Bronchial epithelial cell (primary cell): ENCODE measurements at regions not wholly inside any gene's neighbourhood (a gene's known extent, or its start where the extent isn't known, plus 50 kb on each side); places are given as distances from the start of the nearest gene placed in this dataset.

Source experiments
- DNase-seq: peaks from one replicate; pipeline ENCODE4 v3.0.0-alpha.2; 2010; ENCODE audit warnings: low read depth
- FAIRE-seq: peaks from 2 replicates; lab custom pipeline; 2011; peaks lifted over from hg19 to GRCh38; lab: Jason Lieb, UNC
- H3K27me3 ChIP-seq: 2 replicates; pipeline ENCODE4 v1.5.1; 2011; ENCODE audit warnings: low read length; ENCODE audit not compliant: control insufficient read depth, insufficient read depth
- H3K36me3 ChIP-seq: 2 replicates; pipeline ENCODE4 v1.5.1; 2011; ENCODE audit warnings: low read length; ENCODE audit not compliant: control insufficient read depth, insufficient read depth
- H3K4me3 ChIP-seq: 2 replicates; pipeline ENCODE4 v1.5.1; 2011; ENCODE audit warnings: mild to moderate bottlenecking, low read depth, low read length, control low read depth
- CTCF ChIP-seq: IDR thresholded peaks from 2 replicates; pipeline ENCODE4 v1.5.1; 2011; ENCODE audit warnings: mild to moderate bottlenecking, moderate library complexity, low read length, control low read depth, inconsistent platforms; ENCODE audit not compliant: insufficient read depth, severe bottlenecking

GRCh38 chr2:75258620-75259019 lies 59.3 kb upstream of the TACR1 start:
- no peak for TF ChIP-seq CTCF
- H3K27me3 ChIP-seq: no peaks in the 10 kb centered on the region
- H3K4me3 ChIP-seq: no peak overlapping the region
- H3K36me3 ChIP-seq: no peaks in the 10 kb centered on the region
- DNase-seq (no peak), FAIRE-seq (no peak)

- FAIRE-seq: no peak
- Histone ChIP-seq H3K27me3 (no peaks in the 10 kb centered on the region), H3K4me3 (no peak overlapping the region), H3K36me3 (no peaks in the 10 kb centered on the region)
- no peak for DNase-seq
- TF ChIP-seq CTCF: no peak
Observed at GRCh38 chr2:75256485-75256884, 57.2 kb upstream of the TACR1 start.

- DNase-seq (no peak), FAIRE-seq (no peak)
- TF ChIP-seq CTCF: no peak
- no peaks in the 10 kb centered on the region for H3K27me3 ChIP-seq
- H3K36me3 ChIP-seq: no peaks in the 10 kb centered on the region
- no peak overlapping the region for H3K4me3 ChIP-seq
Observed at GRCh38 chr2:75253526-75253925, 54.2 kb upstream of the TACR1 start.

GRCh38 chr2:75251896-75252295 lies 52.6 kb upstream of the TACR1 start:
- FAIRE-seq: no peak
- no peaks in the 10 kb centered on the region for H3K27me3 ChIP-seq
- H3K36me3 ChIP-seq: no peaks in the 10 kb centered on the region
- no peak for TF ChIP-seq CTCF
- no peak overlapping the region for H3K4me3 ChIP-seq
- DNase-seq: no peak
